ENCODE measurements at regions not wholly inside any gene's neighbourhood (a gene's known extent, or its start where the extent isn't known, plus 50 kb on each side); places are given as distances from the start of the nearest gene placed in this dataset.

GRCh38 chr3:57009802-57010201 is 50.7 kb upstream of the SPATA12 start:
- no peak for DNase-seq

- DNase-seq: no peak
These were observed 51.1 kb upstream of the SPATA12 start for GRCh38 chr3:57009367-57009766.

GRCh38 chr3:57007521-57008460 is 52.7 kb upstream of the SPATA12 start:
- peak; percentile 20 to 50 for DNase-seq

GRCh38 chr3:57006949-57007419 is 53.5 kb upstream of the SPATA12 start:
- DNase-seq: no peak

- DNase-seq: no peak
These were observed 54.2 kb upstream of the SPATA12 start for GRCh38 chr3:57006179-57006657.

- no peak for DNase-seq
These were observed 56.2 kb upstream of the SPATA12 start for GRCh38 chr3:57004229-57004628.

GRCh38 chr3:57003676-57004075 is 56.8 kb upstream of the SPATA12 start:
- DNase-seq: no peak

GRCh38 chr3:57001356-57001755 is 59.1 kb upstream of the SPATA12 start:
- DNase-seq: no peak

GRCh38 chr3:57000012-57000411 is 60.5 kb upstream of the SPATA12 start:
- DNase-seq: no peak

GRCh38 chr3:56999547-56999946 is 60.9 kb upstream of the SPATA12 start:
- no peak for DNase-seq

- no peak for DNase-seq
These were observed 62.4 kb upstream of the SPATA12 start for GRCh38 chr3:56998076-56998529.

GRCh38 chr3:56997675-56998074 is 62.8 kb upstream of the SPATA12 start:
- no peak for DNase-seq

- DNase-seq: no peak
These were observed 63.4 kb upstream of the SPATA12 start for GRCh38 chr3:56997041-56997440.

- no peak for DNase-seq
These were observed 66.1 kb upstream of the SPATA12 start for GRCh38 chr3:56994391-56994790.

- DNase-seq: no peak
These were observed 69.8 kb upstream of the SPATA12 start for GRCh38 chr3:56990641-56991015.

- DNase-seq: no peak
These were observed 70.4 kb upstream of the SPATA12 start for GRCh38 chr3:56989977-56990640.

GRCh38 chr3:56989169-56989976 is 71.1 kb upstream of the SPATA12 start:
- no peak for DNase-seq

GRCh38 chr3:56988458-56989168 is 71.9 kb upstream of the SPATA12 start:
- DNase-seq: peak; percentile 82 to 88

GRCh38 chr3:56987238-56987895 is 73.1 kb upstream of the SPATA12 start:
- DNase-seq: no peak

GRCh38 chr3:56986347-56986746 is 74.1 kb upstream of the SPATA12 start:
- DNase-seq: no peak

- DNase-seq: peak; percentile 60 to 65
These were observed 74.6 kb upstream of the SPATA12 start for GRCh38 chr3:56985878-56986277.
